ENCODE measurements at regions not wholly inside any gene's neighbourhood (a gene's known extent, or its start where the extent isn't known, plus 50 kb on each side); places are given as distances from the start of the nearest gene placed in this dataset.

- DNase-seq (no peak), ATAC-seq (no peak)
Observed at GRCh38 chr5:51471630-51472029, 88.4 kb downstream of the ISL1 start.

DNA sequence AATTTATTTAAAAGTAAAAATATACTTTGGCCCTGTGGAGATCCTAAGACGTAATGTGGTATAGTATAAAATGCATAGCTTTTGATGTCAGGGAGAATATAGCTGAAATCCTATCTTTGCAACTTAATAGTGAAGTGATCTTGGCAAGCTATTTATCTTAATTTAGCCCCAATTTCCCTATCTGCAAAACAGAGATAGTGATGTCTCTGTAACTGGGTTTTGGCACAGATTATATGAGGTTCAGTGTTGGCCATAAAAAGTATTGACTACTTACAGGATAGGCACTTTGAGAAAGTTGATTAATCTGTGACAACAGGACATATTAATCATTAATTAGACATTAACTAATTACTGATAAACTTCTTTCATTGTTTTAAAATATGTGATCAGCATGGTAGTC lies 89.2 kb downstream of the ISL1 start:
- no peak overlapping the region for H3K27ac ChIP-seq
- DNase-seq, result no peak
- intact Hi-C loops (cut with DNase I), result no loop called here
- H3K4me3 ChIP-seq, result no peak overlapping the region
- WGBS, 2 donors, result 80 to 82% methylated on average over 1 of the region's 1 CpG
- TF ChIP-seq, protein P1, sequence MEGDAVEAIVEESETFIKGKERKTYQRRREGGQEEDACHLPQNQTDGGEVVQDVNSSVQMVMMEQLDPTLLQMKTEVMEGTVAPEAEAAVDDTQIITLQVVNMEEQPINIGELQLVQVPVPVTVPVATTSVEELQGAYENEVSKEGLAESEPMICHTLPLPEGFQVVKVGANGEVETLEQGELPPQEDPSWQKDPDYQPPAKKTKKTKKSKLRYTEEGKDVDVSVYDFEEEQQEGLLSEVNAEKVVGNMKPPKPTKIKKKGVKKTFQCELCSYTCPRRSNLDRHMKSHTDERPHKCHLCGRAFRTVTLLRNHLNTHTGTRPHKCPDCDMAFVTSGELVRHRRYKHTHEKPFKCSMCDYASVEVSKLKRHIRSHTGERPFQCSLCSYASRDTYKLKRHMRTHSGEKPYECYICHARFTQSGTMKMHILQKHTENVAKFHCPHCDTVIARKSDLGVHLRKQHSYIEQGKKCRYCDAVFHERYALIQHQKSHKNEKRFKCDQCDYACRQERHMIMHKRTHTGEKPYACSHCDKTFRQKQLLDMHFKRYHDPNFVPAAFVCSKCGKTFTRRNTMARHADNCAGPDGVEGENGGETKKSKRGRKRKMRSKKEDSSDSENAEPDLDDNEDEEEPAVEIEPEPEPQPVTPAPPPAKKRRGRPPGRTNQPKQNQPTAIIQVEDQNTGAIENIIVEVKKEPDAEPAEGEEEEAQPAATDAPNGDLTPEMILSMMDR (IDR thresholded peaks at IDR 0.05), result no peak
- no peak for ATAC-seq
- no peaks in the 10 kb centered on the region for H3K4me1 ChIP-seq
- H3K36me3 ChIP-seq, result no peaks in the 10 kb centered on the region
- H3K27me3 ChIP-seq, result no peaks in the 10 kb centered on the region
- no peaks in the 10 kb centered on the region for H3K9me3 ChIP-seq

More at GRCh38 chr5:51471630-51472029, 88.4 kb downstream of the ISL1 start:
- H3K4me1 ChIP-seq, result no peaks in the 10 kb centered on the region
- H3K36me3 ChIP-seq, result no peaks in the 10 kb centered on the region
- TF ChIP-seq, protein P1 (IDR thresholded peaks at IDR 0.05), result no peak
- no peak overlapping the region for H3K27ac ChIP-seq
- H3K27me3 ChIP-seq, result no peaks in the 10 kb centered on the region
- WGBS, 2 donors, result 28 to 48% methylated on average over 1 of the region's 1 CpG
- intact Hi-C loops (cut with DNase I), result no loop called here
- no peak overlapping the region for H3K4me3 ChIP-seq
- no peaks in the 10 kb centered on the region for H3K9me3 ChIP-seq

DNA sequence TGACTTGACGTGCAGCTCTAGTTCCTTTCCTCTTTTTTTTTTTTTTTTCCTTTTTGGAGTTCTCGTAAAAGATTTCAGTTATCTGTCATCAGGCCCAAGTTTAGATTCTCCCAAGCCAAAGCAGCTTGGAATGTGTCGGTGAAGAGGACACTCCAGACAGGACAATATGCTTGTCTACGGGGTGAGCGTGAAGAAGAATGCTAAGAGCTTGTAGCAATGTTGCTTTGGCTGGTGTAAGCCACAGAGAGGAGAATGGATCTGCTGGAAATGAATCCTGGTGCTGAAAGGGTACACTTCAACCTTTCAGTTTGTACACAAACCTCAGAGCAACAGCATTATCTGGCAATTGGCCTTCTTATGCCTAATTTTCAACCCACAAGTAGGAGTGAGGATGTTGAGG lies 92.4 kb downstream of the ISL1 start:
- no peaks in the 10 kb centered on the region for H3K4me1 ChIP-seq
- H3K36me3 ChIP-seq, result no peaks in the 10 kb centered on the region
- H3K9me3 ChIP-seq, result no peaks in the 10 kb centered on the region
- no peaks in the 10 kb centered on the region for H3K27me3 ChIP-seq
- no peak overlapping the region for H3K27ac ChIP-seq
- intact Hi-C loops (cut with DNase I), result loop anchor here in 1 of 10 donors (5.0 kb wide), 1 partner anchor 242 kb away; no protein-coding TSS in a partner anchor
- H3K4me3 ChIP-seq, result no peak overlapping the region
- no peak for DNase-seq
- TF ChIP-seq, protein P1 (IDR thresholded peaks at IDR 0.05), result no peak
- no peak for ATAC-seq
- 17 to 29% methylated on average over 5 of the region's 5 CpGs for WGBS, 2 donors

GRCh38 chr5:51476431-51476830 lies 93.2 kb downstream of the ISL1 start:
- Histone ChIP-seq H3K9me3 (no peaks in the 10 kb centered on the region), H3K36me3 (no peaks in the 10 kb centered on the region), H3K27me3 (no peaks in the 10 kb centered on the region), H3K27ac (no peak overlapping the region), H3K4me3 (no peak overlapping the region), H3K4me1 (no peaks in the 10 kb centered on the region)
- DNase-seq, result no peak
- no peak for ATAC-seq
- TF ChIP-seq, protein P1 (IDR thresholded peaks at IDR 0.05), result no peak
- intact Hi-C loops (cut with DNase I), result loop anchor here in 1 of 10 donors (5.0 kb wide), 1 partner anchor 241 kb away; no protein-coding TSS in a partner anchor

Measured in heart right ventricle (tissue), 16 donors.